GM20431 (cell line): ENCODE measurements at regions not wholly inside any gene's neighbourhood (a gene's known extent, or its start where the extent isn't known, plus 50 kb on each side); places are given as distances from the start of the nearest gene placed in this dataset.

ENCODE experiments used
- in situ Hi-C: fragments of 300-500 bp; cut with MseI, MboI; formaldehyde crosslinking; loops from one replicate; pipeline ENCODE4 v1.15.0; 2020; ENCODE audit warnings: low sequenced_read_pairs; ENCODE audit not compliant: unreplicated experiment

- in situ Hi-C loops, result no loop called here
Observed at GRCh38 chr11:15906481-15907035, 449.8 kb downstream of the SOX6 start.

DNA sequence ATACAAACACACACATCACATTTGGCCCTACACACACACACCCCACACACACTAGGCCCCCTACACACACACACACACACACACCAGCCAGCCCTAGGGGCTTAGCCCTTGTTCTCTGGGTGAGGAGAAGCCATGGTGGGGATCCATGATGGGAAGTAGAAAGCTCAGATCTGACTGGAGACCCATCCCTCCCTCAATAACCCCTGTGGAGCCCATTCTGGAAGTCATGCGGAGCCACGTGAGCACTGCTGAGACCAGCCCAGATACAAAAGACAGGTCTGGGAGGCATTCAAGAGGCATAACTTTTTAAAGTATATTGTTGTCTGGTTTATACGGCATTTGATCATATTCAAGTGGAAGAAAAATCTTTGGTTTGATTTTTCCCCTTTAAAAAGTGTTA lies 448.5 kb downstream of the SOX6 start:
- in situ Hi-C loops, result no loop called here

DNA sequence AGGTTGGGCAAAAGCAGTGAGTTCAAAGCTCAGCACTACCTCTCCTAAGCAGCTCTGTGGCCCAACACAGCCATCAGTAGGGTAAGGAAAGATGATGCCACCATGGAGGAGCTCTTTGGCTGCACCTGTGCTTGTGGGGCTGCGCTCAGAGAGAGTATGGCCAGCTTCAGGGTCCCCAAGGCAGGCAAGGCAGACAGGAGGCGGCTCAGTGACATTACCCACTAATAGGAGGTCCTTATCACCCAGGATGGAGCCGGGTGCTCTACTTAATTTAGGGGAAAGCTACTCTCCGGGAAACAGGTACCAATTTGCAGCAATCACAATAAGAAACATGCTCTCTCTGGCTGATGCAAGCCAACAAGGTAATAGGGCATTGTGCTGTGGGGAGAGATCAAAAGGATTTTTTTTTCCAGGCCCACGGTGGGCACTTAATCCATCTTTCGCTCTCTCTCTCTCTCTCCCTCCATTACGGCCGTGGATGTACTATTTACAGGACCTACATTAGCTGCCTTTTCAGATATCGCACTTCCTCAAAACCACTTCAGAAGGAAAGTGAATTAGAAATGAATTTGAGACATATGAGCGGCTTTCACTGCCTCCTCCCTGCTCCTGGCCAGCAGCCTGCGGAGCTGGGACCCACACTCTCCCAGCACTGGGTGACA lies 446.3 kb downstream of the SOX6 start:
- in situ Hi-C loops, result no loop called here

- in situ Hi-C loops, result no loop called here
Observed at GRCh38 chr11:15910761-15911160, 445.6 kb downstream of the SOX6 start.

DNA sequence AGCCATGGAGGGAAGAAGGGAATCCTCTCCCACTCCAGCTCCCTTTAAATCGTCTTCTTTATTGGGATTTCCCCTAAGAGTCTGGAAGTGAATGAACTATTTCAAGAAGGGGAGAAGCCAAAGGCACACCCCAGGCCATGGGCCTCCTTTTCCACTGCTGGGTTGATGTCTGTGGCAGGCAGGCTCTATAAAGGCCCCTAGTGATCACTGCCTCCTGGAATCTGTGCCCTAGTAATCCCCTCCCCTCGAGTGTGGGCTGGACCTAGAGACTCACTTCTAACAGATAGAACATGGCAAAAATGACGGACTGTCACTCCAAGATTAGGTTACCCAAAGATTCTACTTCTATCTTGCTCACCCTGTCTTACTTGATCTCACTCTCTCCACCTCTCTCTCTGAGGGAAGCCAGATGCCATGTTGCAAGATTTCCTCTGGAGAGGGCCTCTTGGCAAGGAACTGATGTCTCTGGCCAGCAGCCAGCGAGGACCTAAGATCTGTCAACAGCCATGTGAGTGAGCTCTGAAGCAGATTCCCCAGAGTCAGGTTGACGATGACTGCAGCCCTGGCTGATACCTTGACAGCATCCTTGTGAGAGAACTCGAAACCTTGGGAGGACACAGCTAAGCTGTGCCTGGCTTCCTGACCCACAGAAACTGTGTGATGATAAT lies 444.8 kb downstream of the SOX6 start:
- in situ Hi-C loops, result no loop called here

GRCh38 chr11:15912291-15912690 lies 444.1 kb downstream of the SOX6 start:
- in situ Hi-C loops, result no loop called here

GRCh38 chr11:15912825-15913224 lies 443.5 kb downstream of the SOX6 start:
- in situ Hi-C loops, result no loop called here

DNA sequence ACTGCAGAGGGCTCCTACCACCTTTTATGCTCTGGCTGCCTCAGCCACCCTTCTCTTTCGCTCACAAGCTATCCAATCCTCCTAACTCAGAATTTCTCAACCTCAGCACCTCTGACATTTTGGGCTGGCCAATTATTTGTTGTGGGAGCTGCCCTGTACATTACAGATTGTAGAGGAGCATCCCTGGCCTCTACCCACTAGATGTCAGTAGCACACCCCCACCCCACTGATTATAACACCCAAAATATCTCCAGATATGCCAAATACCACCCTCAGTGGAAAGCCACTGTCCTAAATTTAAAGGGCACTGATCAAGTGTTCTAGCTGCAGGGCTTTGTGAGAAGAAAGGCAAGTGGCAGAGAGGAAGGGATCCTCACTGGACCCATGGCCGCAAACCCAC lies 443.1 kb downstream of the SOX6 start:
- in situ Hi-C loops, result no loop called here
